ENCODE measurements at regions not wholly inside any gene's neighbourhood (a gene's known extent, or its start where the extent isn't known, plus 50 kb on each side); places are given as distances from the start of the nearest gene placed in this dataset.
"Not testable (repeated sequence)": the region's sequence is repeated elsewhere in the genome, so short reads cannot be mapped to it uniquely, and the experiment has no call there.

DNA sequence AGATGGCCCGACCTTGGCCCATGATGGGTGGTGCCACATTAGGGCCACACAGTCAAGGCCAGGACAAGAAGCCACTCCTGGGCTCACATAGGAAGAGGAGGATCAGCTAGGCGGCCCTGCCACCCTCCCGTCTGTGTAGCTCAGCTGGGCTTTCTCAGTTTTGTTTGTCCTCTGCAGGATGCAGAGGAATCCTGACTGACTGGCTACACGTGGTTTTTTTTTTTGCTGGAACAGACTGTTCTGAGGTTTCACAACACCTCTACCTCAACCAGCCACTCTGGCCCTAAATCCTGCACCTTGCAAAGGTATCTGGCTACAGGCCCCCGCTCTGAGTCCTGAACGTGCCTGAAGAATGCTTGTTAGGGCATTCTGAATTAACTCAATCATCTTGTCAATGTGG is 88.3 kb upstream of the MSX2 start:
- no peak for DNase-seq
- TF ChIP-seq, protein P1, sequence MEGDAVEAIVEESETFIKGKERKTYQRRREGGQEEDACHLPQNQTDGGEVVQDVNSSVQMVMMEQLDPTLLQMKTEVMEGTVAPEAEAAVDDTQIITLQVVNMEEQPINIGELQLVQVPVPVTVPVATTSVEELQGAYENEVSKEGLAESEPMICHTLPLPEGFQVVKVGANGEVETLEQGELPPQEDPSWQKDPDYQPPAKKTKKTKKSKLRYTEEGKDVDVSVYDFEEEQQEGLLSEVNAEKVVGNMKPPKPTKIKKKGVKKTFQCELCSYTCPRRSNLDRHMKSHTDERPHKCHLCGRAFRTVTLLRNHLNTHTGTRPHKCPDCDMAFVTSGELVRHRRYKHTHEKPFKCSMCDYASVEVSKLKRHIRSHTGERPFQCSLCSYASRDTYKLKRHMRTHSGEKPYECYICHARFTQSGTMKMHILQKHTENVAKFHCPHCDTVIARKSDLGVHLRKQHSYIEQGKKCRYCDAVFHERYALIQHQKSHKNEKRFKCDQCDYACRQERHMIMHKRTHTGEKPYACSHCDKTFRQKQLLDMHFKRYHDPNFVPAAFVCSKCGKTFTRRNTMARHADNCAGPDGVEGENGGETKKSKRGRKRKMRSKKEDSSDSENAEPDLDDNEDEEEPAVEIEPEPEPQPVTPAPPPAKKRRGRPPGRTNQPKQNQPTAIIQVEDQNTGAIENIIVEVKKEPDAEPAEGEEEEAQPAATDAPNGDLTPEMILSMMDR (IDR thresholded peaks at IDR 0.05; ENCODE audit: low read depth, low read length, missing control alignments): no peak
- H3K27ac ChIP-seq: no peak overlapping the region
- in situ Hi-C loops (cut with HindIII; ENCODE audit: low pct_ligation_motif_present, low sequenced_read_pairs): no loop called here
- H3K27me3 ChIP-seq (replicated peaks): no peaks in the 10 kb centered on the region
- no peaks in the 10 kb centered on the region for H3K36me3 ChIP-seq (replicated peaks)
- no peak overlapping the region for H3K4me3 ChIP-seq (ENCODE audit: low read depth, low read length)

DNA sequence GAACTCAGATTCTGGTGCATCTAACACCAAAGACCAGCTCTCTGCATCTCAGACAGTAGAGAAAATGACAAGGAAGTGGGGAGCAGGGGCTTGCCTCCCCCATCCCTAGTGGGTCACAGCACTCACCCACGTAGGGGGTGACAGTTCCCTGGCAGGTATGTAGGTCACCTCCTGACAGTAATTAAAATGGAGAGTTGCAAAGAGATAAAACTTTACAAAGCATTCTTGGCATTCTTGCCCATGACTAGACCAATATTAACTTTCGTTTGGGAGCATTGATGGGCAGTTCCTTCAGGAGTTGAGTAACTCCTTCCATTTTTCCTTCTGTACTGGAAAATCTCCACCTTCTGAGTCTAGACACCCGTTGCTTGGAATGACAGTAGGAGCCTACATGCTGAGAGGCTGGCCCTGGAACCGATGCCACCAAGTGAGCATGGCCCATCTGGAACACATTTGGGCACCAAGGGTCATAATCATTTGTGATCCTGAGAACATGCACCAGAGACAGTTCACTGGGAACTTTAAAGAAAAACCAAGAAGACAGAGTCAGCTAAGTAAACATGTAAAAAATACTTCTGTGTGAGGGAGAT is 81.5 kb upstream of the MSX2 start:
- in situ Hi-C loops (cut with HindIII; ENCODE audit: low pct_ligation_motif_present, low sequenced_read_pairs): no loop called here

DNA sequence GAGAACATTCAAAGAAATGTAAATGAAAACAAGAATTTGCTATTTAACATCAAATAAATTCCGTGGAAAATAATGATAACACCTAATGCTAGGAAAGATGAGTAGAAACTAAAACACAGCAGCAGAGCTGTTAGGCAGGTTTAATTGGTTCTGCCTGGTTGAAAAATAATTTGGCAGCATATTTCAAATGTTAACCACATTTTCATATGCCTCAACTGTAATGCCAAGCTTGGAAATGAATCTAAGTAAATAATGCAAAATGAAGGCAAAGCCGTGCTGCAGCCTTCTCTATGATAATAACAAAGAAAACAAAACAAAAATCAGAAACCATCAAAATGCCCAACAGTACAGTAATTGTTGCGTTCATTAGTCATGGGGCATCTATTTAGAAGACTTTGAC is 79.9 kb upstream of the MSX2 start:
- no peak for DNase-seq
- in situ Hi-C loops (cut with HindIII; ENCODE audit: low pct_ligation_motif_present, low sequenced_read_pairs): no loop called here
- Histone ChIP-seq H3K36me3 (replicated peaks) (no peaks in the 10 kb centered on the region), H3K4me3 (ENCODE audit: low read depth, low read length) (no peak overlapping the region), H3K27ac (no peak overlapping the region), H3K27me3 (replicated peaks) (no peaks in the 10 kb centered on the region)
- TF ChIP-seq, protein P1 (IDR thresholded peaks at IDR 0.05; ENCODE audit: low read depth, low read length, missing control alignments): no peak

More for the DNA sequence above, 81.5 kb upstream of the MSX2 start:
- Histone ChIP-seq H3K36me3 (replicated peaks) (no peaks in the 10 kb centered on the region), H3K27me3 (replicated peaks) (no peaks in the 10 kb centered on the region), H3K27ac (no peak overlapping the region), H3K4me3 (ENCODE audit: low read depth, low read length) (no peak overlapping the region)
- TF ChIP-seq, protein P1 (IDR thresholded peaks at IDR 0.05; ENCODE audit: low read depth, low read length, missing control alignments): no peak
- no peak for DNase-seq

DNA sequence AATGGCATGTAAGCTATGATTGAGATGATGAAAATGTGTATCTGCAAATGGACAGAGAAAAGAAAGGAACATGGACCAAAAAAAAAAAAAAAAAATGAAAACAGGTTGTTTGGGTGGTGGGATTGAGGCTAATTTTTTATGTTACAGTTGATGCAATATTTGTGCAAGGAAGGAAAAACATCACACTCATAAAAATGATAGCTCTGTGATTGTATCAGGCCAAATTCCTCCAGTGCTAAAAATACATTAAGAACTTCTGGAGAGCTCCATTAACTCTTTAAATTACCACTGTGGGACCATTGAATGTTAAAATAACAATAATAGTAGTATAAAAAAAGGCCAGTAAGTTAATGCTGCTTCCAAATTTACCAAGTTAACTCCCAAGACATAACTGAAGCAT is 79.5 kb upstream of the MSX2 start:
- DNase-seq: no peak
- H3K36me3 ChIP-seq (replicated peaks): no peaks in the 10 kb centered on the region
- in situ Hi-C loops (cut with HindIII; ENCODE audit: low pct_ligation_motif_present, low sequenced_read_pairs): no loop called here
- no peak overlapping the region for H3K4me3 ChIP-seq (ENCODE audit: low read depth, low read length)
- no peak overlapping the region for H3K27ac ChIP-seq
- H3K27me3 ChIP-seq (replicated peaks): no peaks in the 10 kb centered on the region
- TF ChIP-seq, protein P1 (IDR thresholded peaks at IDR 0.05; ENCODE audit: low read depth, low read length, missing control alignments): no peak

DNA sequence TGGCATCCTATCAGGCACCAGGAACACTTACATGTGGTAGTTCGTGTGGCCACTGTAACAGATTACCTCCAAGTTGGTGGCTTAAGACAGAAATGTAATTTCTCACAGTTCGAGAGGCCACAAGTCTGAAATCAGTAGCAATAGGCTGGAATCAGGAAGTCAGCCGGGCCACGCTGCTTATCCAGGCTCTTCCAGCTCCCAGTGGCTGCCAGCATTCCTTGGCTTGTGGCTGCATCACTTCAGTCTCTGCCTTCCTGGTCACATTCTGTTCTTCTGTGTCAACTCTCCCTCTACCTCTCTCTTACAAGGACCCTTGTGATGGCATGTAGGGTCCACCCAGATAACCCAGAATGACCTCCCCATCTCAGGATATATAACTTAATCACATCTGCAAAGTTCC is 78.7 kb upstream of the MSX2 start:
- TF ChIP-seq, protein P1 (IDR thresholded peaks at IDR 0.05; ENCODE audit: low read depth, low read length, missing control alignments): no peak
- no peak for DNase-seq
- H3K27me3 ChIP-seq (replicated peaks): no peaks in the 10 kb centered on the region
- H3K4me3 ChIP-seq (ENCODE audit: low read depth, low read length): no peak overlapping the region
- no peak overlapping the region for H3K27ac ChIP-seq
- in situ Hi-C loops (cut with HindIII; ENCODE audit: low pct_ligation_motif_present, low sequenced_read_pairs): no loop called here
- no peaks in the 10 kb centered on the region for H3K36me3 ChIP-seq (replicated peaks)

DNA sequence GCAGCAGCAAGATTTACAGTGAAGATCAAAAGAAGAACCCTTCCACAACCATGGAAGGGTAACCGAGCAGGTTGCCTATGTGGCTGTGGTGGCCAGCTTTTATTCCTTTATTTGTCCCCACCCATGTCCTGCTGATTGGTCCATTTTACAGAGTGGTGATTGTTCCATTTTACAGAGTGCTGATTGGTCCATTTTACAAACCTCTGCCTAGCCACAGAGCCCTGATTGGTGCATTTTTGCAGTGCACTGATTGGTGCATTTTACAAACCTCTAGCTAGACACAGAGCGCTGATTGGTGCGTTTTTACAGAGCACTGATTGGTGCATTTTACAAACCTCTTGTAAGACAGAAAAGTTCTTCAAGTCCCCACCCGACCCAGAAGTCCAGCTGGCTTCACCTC is 75.8 kb upstream of the MSX2 start:
- DNase-seq; H3K36me3 ChIP-seq (replicated peaks); H3K4me3 ChIP-seq (ENCODE audit: low read depth, low read length); in situ Hi-C loops (cut with HindIII; ENCODE audit: low pct_ligation_motif_present, low sequenced_read_pairs); H3K27me3 ChIP-seq (replicated peaks); H3K27ac ChIP-seq: not testable (repeated sequence)

Data from brain microvascular endothelial cell (primary cell).